Suprapubic skin (tissue), 4 donors: ENCODE measurements at regions not wholly inside any gene's neighbourhood (a gene's known extent, or its start where the extent isn't known, plus 50 kb on each side); places are given as distances from the start of the nearest gene placed in this dataset.

Experiments
- EP300 ChIP-seq: sonication (generic); formaldehyde crosslinking; IDR thresholded peaks from one replicate; pipeline ENCODE4 v1.6.1; 2017; ENCODE audit warnings: antibody characterized with exemption
- POLR2A ChIP-seq, 2 donors: fragments of 450-650 bp; IDR thresholded peaks; one replicate each; pipeline ENCODE4 v1.6.1; 2017; ENCODE audit warnings: antibody characterized with exemption in 2 of 2, mild to moderate bottlenecking in 2 of 2, moderate library complexity in 2 of 2
- POLR2AphosphoS5 ChIP-seq, 3 donors: sonication (generic); formaldehyde crosslinking; IDR thresholded peaks; one replicate each; pipeline ENCODE4 v1.6.1; 2017; ENCODE audit warnings: antibody characterized with exemption in 3 of 3
- TF ChIP-seq, protein P1 (sequence below), 2 donors: fragments of 200-600 bp in 1 of 2; fragments of 450-650 bp in 1 of 2; sonication (generic) in 1 of 2; IDR thresholded peaks; one replicate each; pipeline ENCODE4 v1.5.1; 2016 to 2019; ENCODE audit warnings: antibody characterized with exemption in 2 of 2, mild to moderate bottlenecking in 1 of 2, moderate library complexity in 1 of 2

- TF ChIP-seq POLR2A (IDR thresholded peaks at IDR 0.05): no peak
- TF ChIP-seq, protein P1, sequence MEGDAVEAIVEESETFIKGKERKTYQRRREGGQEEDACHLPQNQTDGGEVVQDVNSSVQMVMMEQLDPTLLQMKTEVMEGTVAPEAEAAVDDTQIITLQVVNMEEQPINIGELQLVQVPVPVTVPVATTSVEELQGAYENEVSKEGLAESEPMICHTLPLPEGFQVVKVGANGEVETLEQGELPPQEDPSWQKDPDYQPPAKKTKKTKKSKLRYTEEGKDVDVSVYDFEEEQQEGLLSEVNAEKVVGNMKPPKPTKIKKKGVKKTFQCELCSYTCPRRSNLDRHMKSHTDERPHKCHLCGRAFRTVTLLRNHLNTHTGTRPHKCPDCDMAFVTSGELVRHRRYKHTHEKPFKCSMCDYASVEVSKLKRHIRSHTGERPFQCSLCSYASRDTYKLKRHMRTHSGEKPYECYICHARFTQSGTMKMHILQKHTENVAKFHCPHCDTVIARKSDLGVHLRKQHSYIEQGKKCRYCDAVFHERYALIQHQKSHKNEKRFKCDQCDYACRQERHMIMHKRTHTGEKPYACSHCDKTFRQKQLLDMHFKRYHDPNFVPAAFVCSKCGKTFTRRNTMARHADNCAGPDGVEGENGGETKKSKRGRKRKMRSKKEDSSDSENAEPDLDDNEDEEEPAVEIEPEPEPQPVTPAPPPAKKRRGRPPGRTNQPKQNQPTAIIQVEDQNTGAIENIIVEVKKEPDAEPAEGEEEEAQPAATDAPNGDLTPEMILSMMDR (IDR thresholded peaks at IDR 0.05): no peak
- TF ChIP-seq POLR2AphosphoS5 (IDR thresholded peaks at IDR 0.05): no peak
- TF ChIP-seq EP300: no peak
These were observed 144.7 kb upstream of the IER5L start for GRCh38 chr9:129322641-129323375.
